ENCODE measurements at regions not wholly inside any gene's neighbourhood (a gene's known extent, or its start where the extent isn't known, plus 50 kb on each side); places are given as distances from the start of the nearest gene placed in this dataset.
"Not testable (repeated sequence)": the region's sequence is repeated elsewhere in the genome, so short reads cannot be mapped to it uniquely, and the experiment has no call there.

DNA sequence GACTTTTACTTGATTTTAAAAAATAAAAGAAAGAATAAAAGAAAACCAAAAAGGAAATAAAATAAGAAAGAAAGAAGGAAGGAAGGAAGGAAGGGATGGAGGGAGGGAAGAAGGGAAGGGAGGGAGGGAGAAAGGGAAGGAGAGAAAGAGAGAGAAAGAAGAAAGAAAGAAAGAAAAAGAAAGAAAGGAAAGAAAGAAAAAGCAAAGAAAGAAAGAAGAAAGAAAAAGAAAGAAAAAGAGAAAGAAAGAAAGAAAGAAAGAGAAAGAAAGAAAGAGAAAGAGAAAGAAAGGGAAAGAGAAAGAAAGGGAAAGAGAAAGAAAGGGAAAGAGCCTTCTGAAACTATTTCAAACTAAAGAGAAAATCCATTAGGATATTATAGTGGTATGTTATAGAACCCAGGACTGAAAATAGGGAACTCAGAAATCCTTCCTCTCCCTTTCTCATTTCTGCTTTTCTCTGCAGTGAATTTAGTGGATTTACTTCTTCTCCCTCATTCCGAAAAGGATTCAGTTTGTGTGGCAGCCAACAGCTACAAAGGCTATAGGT is 414.7 kb upstream of the CCNG1 start:
- DNase-seq, result no peak

- DNase-seq, result no peak
Measured at GRCh38 chr5:163023846-163024245, 413.5 kb upstream of the CCNG1 start.

DNA sequence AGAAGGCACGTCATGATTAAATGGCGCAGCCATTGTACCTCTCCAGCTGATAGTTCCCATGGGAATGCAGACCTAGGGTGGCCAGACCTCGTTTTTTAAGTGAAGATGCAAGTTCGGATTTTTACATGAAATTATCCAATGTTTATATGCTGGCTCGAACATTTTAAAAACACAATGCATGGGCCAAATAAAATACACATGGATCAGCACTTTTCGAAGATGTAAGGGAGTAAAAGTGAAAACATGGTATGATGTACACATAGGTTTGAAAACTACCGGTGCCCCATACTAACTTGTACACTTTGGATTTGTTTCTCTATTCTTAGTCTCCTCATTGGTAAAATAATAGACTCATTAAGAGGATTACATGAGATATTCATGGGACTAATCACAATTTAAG is 412.5 kb upstream of the CCNG1 start:
- DNase-seq, result no peak

DNA sequence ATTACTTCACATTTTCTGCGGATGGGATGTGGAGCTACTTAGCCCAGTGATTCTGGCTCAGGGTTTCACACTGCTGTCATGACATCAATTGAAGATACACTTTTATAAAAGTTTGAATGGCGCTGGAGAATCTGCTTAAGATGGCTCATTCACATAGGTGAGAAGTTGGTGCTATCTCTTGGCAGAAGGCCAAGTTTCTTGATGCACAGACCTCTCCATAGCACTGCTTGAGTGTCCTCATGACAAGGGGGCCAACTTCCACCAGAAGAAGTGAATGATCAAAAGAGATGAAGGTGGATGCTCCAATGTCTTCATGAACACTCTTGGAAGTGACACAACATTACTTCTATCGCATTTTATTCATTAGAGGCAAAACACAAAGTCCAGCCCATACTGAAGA is 403.7 kb upstream of the CCNG1 start:
- DNase-seq, result no peak

GRCh38 chr5:163041254-163041653 is 396.1 kb upstream of the CCNG1 start:
- no peak for DNase-seq

DNA sequence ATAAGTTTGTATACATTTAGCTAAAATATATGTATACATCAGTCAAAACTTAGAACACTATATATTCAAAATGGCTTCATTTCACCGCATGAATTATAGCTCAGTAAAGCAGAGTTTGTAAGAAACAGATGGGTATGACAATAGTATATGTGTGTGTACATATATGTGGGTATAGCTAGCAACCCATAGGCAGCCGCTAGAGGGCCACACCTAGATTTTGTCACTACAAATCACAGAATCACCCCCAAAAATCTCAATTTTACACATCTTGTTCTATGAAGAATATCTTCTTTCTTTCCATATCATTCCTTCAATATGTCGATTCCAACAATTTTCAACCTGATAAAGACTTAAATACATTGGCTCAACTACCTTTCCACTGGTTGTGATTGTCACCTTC is 357.8 kb upstream of the CCNG1 start:
- DNase-seq, result no peak

DNA sequence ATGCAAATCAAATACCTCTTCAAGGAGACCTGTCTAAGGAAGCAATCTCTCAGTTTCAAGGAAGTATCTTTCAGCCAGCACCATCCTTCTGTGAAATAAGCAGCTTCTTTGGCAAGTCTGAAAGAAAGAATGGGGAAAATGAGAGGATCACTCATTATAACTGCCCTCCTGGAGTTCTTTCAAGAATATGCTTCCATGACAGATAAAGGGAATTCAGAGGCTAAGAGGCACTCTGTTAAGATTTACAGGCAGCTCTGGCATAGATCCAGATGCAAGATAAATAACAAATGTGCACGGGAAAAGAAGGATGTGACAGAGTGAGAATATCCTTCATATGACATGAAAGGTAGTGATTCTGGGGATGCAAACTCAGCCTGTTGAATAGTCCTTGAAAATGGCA is 348.2 kb upstream of the CCNG1 start:
- DNase-seq, result no peak

DNA sequence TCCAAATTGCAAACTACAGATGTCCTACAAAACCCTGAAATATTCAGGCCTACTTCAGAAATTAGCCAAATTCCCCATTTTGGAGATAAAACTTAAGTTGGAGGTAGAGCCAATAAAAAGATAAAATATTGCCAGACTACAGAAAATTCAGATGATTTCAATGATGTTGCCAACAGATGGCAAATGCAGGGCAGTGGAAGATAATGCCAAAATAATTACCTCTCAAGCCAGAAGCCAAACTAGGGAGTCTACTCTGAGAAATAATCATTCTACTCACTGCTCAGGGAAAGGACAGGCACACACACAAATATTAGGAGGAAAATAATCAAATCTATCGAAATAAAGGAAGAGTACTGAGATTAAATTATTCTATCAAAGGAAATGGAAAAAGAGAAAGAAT is 347.5 kb upstream of the CCNG1 start:
- DNase-seq, result no peak

DNA sequence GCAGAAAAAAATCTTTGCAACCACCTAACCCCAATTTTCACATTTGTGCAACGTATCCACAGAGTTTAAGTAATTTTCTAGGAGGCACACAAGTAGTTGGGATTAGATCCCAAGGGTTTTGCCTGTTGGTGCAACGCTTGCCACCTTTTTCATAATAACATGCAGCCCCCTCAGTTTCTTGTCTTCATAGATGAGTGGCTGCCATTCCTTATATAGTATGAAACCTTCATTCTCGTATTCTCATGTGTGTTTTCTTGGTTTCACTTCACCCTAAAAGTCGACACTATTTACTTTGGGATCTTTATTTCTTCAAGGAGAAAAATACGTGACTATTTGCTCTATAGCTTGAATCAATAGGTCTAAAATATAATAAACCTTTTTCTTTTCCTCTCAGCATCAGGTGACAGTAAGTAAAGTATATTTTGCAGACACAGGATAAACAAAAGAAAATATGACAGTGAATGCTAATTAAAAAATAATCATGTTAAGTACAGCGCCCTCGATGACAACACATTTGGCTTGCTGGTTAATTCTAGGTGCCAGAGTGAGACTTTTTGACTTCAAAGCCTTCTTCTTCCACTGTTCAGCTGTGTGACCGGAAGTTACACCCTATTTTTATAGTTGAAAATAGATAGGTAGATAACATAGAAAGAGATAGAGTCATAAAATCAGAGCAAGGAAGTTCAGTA is 342.8 kb upstream of the CCNG1 start:
- no peak for DNase-seq

DNA sequence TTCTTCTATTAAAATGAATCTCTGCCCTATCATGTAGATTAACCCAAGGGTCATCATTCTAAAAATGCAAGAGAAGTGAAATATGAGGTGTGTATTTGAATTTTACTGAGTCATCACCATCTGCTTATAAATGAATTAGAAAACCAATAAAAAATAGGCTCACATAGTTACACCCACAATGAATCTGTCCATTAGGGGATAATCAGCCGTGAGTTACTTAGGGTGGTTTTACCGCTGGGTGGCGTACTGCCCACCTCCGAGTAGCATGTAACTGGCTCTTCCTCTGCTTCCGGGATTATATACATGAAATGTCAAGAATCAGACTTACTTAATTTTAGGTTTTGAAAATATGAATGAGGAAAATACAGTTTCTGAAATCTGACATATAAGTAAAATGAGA is 332.9 kb upstream of the CCNG1 start:
- DNase-seq, result no peak

DNA sequence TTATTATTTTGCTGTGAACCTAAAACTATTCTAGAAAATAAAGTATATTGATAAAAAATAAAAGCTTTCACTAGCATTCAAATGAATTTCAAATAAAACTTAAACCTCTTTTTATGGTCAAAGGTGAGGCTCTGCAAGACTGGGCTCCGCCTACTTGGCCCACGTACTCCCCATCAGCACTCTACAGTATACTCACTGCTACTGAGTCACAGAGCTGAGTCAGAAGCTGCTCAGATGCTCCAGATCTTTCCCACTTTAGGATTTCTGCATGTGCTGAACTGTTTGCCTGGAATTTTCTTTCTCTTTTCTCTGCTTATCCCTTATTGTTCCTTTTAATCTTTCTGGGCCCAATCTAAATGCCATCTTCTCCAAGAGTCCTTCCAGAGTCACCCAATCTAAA is 331.9 kb upstream of the CCNG1 start:
- no peak for DNase-seq

GRCh38 chr5:163106098-163106497 is 331.3 kb upstream of the CCNG1 start:
- DNase-seq, result no peak

GRCh38 chr5:163108351-163108750 is 329.0 kb upstream of the CCNG1 start:
- DNase-seq, result no peak

GRCh38 chr5:163115011-163115410 is 322.4 kb upstream of the CCNG1 start:
- DNase-seq, result no peak

GRCh38 chr5:163116618-163117017 is 320.8 kb upstream of the CCNG1 start:
- not testable (repeated sequence) for DNase-seq

DNA sequence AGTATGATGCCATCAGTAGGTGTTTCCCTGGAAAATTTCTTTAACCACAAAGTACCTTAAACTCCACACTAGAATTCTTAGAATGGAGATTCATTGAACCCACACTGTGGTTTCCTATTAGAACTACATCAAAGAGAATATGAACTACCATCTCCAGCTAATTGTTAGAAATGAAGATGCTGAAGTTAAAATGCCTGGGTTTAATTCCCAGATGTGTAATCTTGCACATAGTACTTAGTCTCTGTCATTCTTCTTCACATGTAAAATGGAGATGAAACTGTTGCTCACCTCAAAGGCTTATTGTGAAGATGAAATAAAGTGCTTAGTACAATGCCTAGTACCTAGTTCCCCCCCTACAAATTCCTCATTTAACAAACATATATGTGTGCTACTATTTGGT is 303.3 kb upstream of the CCNG1 start:
- DNase-seq, result no peak

GRCh38 chr5:163135849-163136248 is 301.5 kb upstream of the CCNG1 start:
- DNase-seq, result no peak

- DNase-seq, result no peak
Measured at GRCh38 chr5:163161512-163161911, 275.9 kb upstream of the CCNG1 start.

GRCh38 chr5:163162645-163163044 is 274.8 kb upstream of the CCNG1 start:
- no peak for DNase-seq

GRCh38 chr5:163163858-163164257 is 273.5 kb upstream of the CCNG1 start:
- no peak for DNase-seq

DNA sequence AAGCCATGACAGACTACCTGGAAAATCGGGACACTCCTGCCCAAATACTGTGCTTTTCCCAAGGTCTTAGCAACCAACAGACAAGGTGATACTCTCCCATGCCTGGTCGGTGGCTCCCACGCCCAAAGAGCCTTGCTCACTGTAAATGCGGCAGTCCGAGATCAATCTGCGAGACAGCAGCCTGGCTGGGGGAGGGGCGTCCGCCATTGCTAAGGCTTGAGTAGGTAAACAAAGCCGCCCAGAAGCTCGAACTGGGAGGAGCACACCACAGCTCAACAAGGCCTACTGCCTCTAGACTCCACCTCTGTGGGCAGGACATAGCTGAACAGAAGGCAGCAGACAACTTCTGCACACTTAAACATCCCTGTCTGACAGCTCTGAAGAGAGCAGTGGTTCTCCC is 272.1 kb upstream of the CCNG1 start:
- DNase-seq, result no peak

GRCh38 chr5:163170161-163170560 is 267.2 kb upstream of the CCNG1 start:
- DNase-seq, result not testable (repeated sequence)

DNA sequence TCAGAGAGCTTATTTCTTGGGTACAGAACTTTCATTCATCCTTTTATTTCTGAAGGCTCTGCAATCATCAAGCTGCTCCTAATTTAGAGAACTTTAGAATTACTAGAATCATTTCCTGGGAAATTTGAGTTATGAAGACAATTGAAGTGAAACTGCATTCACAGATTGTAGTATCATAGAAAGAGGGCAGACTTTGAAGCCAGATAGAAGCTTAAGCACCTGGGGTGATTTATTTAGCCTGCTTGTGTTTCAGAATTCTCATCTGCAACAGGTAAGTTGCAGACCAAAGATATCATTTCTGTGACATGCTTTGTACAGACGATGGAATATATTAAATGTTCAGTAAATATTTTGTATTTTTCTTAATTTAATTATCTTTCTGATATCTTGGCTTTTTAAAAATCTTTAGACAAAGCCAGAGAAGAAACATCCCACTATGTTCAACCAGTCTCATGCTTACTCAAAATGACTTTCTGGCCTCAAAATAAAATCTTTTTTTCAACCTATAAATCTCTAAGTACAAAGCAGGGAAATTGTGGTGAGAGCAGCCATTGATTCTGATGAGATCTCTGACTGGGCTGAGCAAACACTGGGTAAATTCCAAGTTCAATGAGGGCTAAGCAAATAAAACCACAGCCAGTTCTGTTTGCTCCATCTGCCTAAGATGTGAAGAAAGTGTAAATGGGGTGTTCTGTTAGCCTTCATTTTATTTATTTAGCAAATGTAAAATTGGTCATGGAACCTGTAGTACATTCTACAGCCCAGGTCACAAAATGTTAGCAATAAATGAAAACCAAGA is 264.7 kb upstream of the CCNG1 start:
- no peak for DNase-seq

GRCh38 chr5:163177971-163178370 is 259.4 kb upstream of the CCNG1 start:
- DNase-seq, result no peak

Data from CD4-positive, alpha-beta T cell treated with Interleukin-1 beta for 1 hour (primary cell).